ENCODE measurements at regions not wholly inside any gene's neighbourhood (a gene's known extent, or its start where the extent isn't known, plus 50 kb on each side); places are given as distances from the start of the nearest gene placed in this dataset.

- no peak for TF ChIP-seq EP300 (IDR thresholded peaks at IDR 0.05)
- TF ChIP-seq CTCF (IDR thresholded peaks at IDR 0.05): no peak
These were observed 942.9 kb downstream of the BRD1 start for GRCh38 chr22:48884786-48885185.
